Fibroblast of villous mesenchyme (primary cell): ENCODE measurements at regions not wholly inside any gene's neighbourhood (a gene's known extent, or its start where the extent isn't known, plus 50 kb on each side); places are given as distances from the start of the nearest gene placed in this dataset.

ENCODE experiments used
- DNase-seq: peaks from one replicate; pipeline ENCODE4 v3.0.0-alpha.2; 2010; ENCODE audit warnings: low read depth
- H3K4me3 ChIP-seq: 2 replicates; pipeline ENCODE4 v1.5.1; 2011; ENCODE audit warnings: low read depth, mild to moderate bottlenecking, low read length
- TF ChIP-seq, protein P1 (sequence below): IDR thresholded peaks from 2 replicates; pipeline ENCODE4 v1.5.1; 2012; ENCODE audit warnings: low read depth, mild to moderate bottlenecking, low read length; ENCODE audit not compliant: insufficient read depth

- no peak overlapping the region for H3K4me3 ChIP-seq
- DNase-seq = no peak
- TF ChIP-seq, protein P1, sequence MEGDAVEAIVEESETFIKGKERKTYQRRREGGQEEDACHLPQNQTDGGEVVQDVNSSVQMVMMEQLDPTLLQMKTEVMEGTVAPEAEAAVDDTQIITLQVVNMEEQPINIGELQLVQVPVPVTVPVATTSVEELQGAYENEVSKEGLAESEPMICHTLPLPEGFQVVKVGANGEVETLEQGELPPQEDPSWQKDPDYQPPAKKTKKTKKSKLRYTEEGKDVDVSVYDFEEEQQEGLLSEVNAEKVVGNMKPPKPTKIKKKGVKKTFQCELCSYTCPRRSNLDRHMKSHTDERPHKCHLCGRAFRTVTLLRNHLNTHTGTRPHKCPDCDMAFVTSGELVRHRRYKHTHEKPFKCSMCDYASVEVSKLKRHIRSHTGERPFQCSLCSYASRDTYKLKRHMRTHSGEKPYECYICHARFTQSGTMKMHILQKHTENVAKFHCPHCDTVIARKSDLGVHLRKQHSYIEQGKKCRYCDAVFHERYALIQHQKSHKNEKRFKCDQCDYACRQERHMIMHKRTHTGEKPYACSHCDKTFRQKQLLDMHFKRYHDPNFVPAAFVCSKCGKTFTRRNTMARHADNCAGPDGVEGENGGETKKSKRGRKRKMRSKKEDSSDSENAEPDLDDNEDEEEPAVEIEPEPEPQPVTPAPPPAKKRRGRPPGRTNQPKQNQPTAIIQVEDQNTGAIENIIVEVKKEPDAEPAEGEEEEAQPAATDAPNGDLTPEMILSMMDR = no peak
These were observed 52.8 kb upstream of the VWDE start for GRCh38 chr7:12456506-12456905.

DNA sequence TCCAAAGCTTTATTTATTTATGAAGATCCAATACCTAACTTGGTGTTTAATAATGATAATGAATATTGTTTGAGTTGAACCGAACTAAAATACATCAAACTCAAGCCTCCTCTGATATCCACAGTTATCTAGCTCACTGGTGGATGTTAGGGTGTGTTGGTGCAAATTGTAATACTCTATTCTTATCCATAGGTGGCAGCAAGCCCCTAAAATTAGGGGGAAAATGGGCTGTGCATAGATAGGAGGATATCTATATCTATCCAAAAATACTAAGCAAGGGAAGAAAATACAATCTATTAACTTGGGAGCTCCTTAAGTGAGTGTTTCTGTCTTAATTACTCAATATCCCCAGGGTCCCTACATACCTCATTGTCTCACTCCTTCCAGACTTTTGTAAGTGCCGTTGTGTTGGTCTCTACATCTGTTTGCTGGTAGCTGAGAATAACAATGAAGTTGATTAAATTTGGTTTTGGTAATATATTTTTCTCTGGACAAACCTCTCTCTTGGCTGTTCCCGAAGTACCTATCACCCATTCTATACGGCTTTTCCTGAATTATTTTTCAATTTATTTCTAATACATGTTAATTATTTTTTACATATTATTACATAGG is 55.0 kb upstream of the VWDE start:
- H3K4me3 ChIP-seq = no peak overlapping the region
- TF ChIP-seq, protein P1 = peak; percentile 81
- DNase-seq = peak; percentile 48

- DNase-seq = no peak
- TF ChIP-seq, protein P1 = no peak
- no peak overlapping the region for H3K4me3 ChIP-seq
These were observed 64.2 kb upstream of the VWDE start for GRCh38 chr7:12467837-12468236.

DNA sequence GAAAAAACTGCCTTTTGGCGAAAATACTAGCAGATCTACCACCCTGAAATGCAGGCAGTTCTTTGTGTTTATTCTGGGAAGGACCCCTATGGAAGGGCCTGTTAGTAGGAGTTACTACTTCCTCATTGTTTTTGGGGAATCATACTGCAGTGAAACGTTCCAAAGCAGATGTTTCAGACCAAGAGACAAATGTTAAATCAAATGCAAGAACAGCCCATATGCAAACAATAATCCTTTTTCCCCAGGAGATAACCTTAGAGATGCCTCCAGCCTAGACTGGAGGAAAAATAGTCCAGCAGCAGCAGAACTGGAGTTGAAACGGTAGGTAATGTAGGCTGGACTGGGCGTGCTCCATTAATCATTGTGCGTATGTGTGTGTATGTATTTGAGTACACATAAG is 65.9 kb upstream of the VWDE start:
- TF ChIP-seq, protein P1 = no peak
- DNase-seq = no peak
- H3K4me3 ChIP-seq = no peak overlapping the region

DNA sequence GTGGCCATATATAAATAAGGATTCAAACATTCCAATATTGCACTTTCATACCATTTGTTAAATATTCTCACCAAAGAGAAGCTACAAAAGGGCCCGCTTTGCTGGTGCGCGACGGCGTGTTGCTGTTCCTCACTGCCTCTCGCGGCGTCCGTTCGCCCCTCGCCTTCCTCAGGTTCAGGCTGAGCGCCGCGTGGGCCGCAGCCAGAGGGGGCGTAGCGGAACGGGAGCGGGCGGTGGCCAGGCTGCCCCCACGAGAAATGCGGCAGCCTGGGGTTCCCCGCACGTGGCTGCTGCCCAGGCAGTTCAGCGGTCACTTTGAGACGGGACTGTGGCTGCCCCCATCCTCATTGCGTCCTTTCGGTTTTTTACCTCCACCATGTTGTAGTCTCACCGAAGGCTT is 67.3 kb upstream of the VWDE start:
- TF ChIP-seq, protein P1 = no peak
- no peak for DNase-seq
- H3K4me3 ChIP-seq = no peak overlapping the region

- no peak overlapping the region for H3K4me3 ChIP-seq
- DNase-seq = no peak
- TF ChIP-seq, protein P1 = no peak
These were observed 70.4 kb upstream of the VWDE start for GRCh38 chr7:12474035-12474434.
